ENCODE measurements at regions not wholly inside any gene's neighbourhood (a gene's known extent, or its start where the extent isn't known, plus 50 kb on each side); places are given as distances from the start of the nearest gene placed in this dataset.

DNA sequence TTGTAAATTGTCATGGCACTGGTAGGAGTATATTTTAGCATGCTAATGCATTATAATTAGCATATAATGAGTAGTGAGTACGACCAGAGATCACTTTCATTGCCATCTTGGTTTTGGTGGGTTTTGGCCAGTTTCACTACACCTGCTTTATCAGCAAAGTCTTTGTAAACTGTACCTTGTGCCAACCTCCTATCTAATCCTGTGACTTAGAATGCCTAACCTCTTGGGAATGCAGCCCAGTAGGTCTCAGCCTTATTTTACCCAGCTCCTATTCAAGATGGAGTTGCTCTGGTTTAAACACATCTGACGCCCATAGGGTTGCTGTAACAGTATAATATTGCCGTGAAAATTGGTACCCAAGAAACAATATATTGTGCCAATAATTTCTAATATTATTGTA is 159.4 kb downstream of the MAGEB5 start:
- no peak for DNase-seq (ENCODE audit: low spot score)

DNA sequence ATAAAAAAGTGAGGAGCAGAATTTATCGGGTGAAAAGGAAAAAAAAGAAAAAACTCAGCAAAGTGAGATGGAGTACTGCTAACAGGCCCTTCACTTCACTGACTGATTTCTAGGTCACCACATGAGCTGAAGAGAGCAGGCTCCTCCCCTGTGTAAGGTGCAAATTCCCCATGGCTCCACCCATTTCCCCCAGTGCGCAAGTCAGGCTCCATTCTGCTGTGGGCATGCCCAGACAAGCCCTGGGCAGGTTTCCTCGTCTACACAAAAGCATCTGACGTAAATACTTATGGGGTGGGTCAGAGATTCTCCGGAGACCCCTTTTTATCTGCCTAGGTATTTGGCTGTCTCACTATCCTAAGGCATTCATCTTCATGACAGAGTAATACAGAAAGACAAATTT is 157.9 kb downstream of the MAGEB5 start:
- no peak for DNase-seq (ENCODE audit: low spot score)

DNA sequence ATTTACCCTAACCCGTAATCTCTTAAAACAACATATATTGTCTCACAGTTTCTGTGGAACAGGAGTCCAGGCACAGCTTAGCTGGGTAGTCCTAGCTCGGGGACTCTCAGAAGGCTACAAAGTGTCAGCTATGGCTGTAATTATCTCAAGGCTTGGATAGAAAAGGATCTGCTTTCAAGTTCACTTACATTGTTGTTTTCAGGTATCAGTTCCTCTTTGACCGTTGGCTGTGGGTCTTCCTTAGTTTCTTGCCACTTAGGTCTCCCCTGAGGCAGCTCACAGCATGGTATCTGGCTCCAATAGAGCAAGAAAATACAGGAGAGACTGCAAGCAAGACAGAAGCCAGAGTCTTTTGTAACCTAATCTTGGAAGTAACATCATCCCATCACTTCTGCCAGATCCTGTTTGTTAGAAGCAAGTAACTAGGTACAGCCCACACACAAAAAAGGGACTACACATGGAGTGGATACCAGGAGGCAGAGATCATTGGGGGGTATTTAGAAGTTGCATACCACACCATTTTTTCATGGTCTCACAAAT is 137.0 kb downstream of the MAGEB5 start:
- no peak for DNase-seq (ENCODE audit: low spot score)

- no peak for DNase-seq (ENCODE audit: low spot score)
Measured at GRCh38 chrX:26347171-26347570, 131.2 kb downstream of the MAGEB5 start.

DNA sequence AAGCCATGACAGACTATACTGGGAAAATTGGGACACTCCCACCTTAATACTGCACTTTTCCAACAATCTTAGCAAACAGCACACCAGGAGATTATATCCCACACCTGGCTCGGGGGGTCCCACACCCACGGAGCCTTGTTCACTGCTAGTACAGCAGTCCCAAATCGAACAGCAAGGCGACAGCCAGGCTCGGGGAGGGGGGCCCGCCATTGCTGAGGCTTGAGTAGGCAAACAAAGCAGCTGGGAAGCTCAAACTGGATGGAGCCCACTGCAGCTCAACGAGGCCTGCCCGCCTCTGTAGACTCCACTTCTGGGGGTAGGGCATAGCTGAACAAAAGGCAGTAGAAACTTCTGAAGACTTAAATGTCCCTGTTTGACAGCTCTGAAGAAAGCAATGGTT is 118.3 kb downstream of the MAGEB5 start:
- DNase-seq (ENCODE audit: low spot score) = no peak

DNA sequence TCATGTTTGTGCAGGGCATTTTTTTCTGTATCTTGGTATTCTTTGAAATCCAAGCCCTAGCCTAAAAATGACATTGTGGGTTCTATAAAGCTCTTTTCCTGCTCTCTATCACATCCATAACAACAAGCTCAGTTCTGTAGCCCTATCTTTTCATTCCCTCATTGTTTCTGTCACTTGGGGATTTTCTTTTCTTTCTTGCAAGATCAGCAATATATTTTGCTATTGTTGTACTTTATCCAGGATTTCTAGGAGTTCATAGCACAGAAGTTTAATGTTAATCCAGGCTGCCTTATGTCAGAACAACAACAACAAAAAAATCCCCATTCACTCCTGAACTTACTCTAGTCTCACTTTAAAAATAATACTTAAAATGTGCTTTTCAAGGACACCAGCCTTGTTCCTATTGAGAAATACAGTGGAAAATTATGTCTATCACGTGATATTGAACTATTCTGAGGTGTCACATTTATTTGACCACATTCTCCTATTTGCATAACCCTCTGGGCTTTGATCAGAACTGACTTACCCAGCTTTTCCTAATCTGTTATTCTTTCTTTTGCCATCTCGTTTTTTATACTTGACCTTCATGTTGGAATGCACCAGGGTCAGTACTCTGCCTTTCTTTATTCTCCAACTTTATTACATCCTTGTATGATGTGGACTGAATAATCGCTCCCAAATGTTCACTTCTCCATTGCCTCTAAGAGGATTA is 112.8 kb downstream of the MAGEB5 start:
- no peak for DNase-seq (ENCODE audit: low spot score)

- DNase-seq (ENCODE audit: low spot score) = no peak
Measured at GRCh38 chrX:26309262-26309661, 93.3 kb downstream of the MAGEB5 start.

GRCh38 chrX:26295425-26295824 is 79.5 kb downstream of the MAGEB5 start:
- DNase-seq (ENCODE audit: low spot score) = no peak

GRCh38 chrX:26286836-26287235 is 70.9 kb downstream of the MAGEB5 start:
- DNase-seq (ENCODE audit: low spot score) = no peak
